ENCODE measurements at regions not wholly inside any gene's neighbourhood (a gene's known extent, or its start where the extent isn't known, plus 50 kb on each side); places are given as distances from the start of the nearest gene placed in this dataset.

- Histone ChIP-seq H3K36me3 (replicated peaks in 1 of 2; ENCODE audit: insufficient read depth in 1 of 2, low read depth in 2 of 2) (no peaks in the 10 kb centered on the region), H3K9me3 (no peaks in the 10 kb centered on the region), H3K27ac (no peak overlapping the region), H3K4me3 (no peak overlapping the region), H3K27me3 (no peaks in the 10 kb centered on the region), H3K4me1 (no peaks in the 10 kb centered on the region)
- ATAC-seq = no peak
- DNase-seq = no peak
- intact Hi-C loops (cut with DNase I) = no loop called here
- TF ChIP-seq POLR2A (IDR thresholded peaks at IDR 0.05) = no peak
- no peak for TF ChIP-seq CTCF (IDR thresholded peaks at IDR 0.05)
- WGBS, 2 donors = 90% methylated on average over 3 of the region's 3 CpGs
Measured at GRCh38 chr12:61525331-61525730, 734.9 kb upstream of the USP15 start.

- intact Hi-C loops (cut with DNase I) = no loop called here
- DNase-seq (no peak), ATAC-seq (no peak)
- H3K27ac ChIP-seq = no peak overlapping the region
- H3K4me3 ChIP-seq = no peak overlapping the region
- H3K27me3 ChIP-seq = no peaks in the 10 kb centered on the region
- TF ChIP-seq POLR2A (IDR thresholded peaks at IDR 0.05) = no peak
- TF ChIP-seq CTCF (IDR thresholded peaks at IDR 0.05) = no peak
- H3K36me3 ChIP-seq (replicated peaks in 1 of 2; ENCODE audit: insufficient read depth in 1 of 2, low read depth in 2 of 2) = no peaks in the 10 kb centered on the region
- no peaks in the 10 kb centered on the region for H3K9me3 ChIP-seq
- H3K4me1 ChIP-seq = no peaks in the 10 kb centered on the region
Measured at GRCh38 chr12:61530456-61530855, 729.7 kb upstream of the USP15 start.

- ATAC-seq (no peak), DNase-seq (no peak)
- Histone ChIP-seq H3K9me3 (no peaks in the 10 kb centered on the region), H3K4me1 (peaks cover 3% of the 10 kb centered on the region), H3K4me3 (no peak overlapping the region), H3K27ac (no peak overlapping the region), H3K27me3 (no peaks in the 10 kb centered on the region), H3K36me3 (replicated peaks in 1 of 2; ENCODE audit: insufficient read depth in 1 of 2, low read depth in 2 of 2) (no peaks in the 10 kb centered on the region)
- intact Hi-C loops (cut with DNase I) = no loop called here
- TF ChIP-seq CTCF (IDR thresholded peaks at IDR 0.05) (no peak), POLR2A (IDR thresholded peaks at IDR 0.05) (no peak)
- 55 to 77% methylated on average over 4 of the region's 4 CpGs for WGBS, 2 donors
Measured at GRCh38 chr12:61531195-61531594, 729.0 kb upstream of the USP15 start.

GRCh38 chr12:61536117-61536516 lies 724.1 kb upstream of the USP15 start:
- DNase-seq (no peak), ATAC-seq (no peak)
- Histone ChIP-seq H3K9me3 (no peaks in the 10 kb centered on the region), H3K4me3 (no peak overlapping the region), H3K27ac (no peak overlapping the region), H3K27me3 (no peaks in the 10 kb centered on the region), H3K4me1 (peaks cover 14% of the 10 kb centered on the region), H3K36me3 (replicated peaks in 1 of 2; ENCODE audit: insufficient read depth in 1 of 2, low read depth in 2 of 2) (no peaks in the 10 kb centered on the region)
- intact Hi-C loops (cut with DNase I) = no loop called here
- TF ChIP-seq CTCF (IDR thresholded peaks at IDR 0.05) (no peak), POLR2A (IDR thresholded peaks at IDR 0.05) (no peak)
- 53 to 72% methylated on average over 3 of the region's 3 CpGs for WGBS, 2 donors

- DNase-seq (peak in 3 of 4 donors; percentile 8 to 50 (median 25)), ATAC-seq (peak; percentile 58)
- intact Hi-C loops (cut with DNase I) = no loop called here
- H3K27me3 ChIP-seq = no peaks in the 10 kb centered on the region
- no peak overlapping the region for H3K27ac ChIP-seq
- no peaks in the 10 kb centered on the region for H3K9me3 ChIP-seq
- peaks cover 14% of the 10 kb centered on the region for H3K4me1 ChIP-seq
- TF ChIP-seq CTCF (IDR thresholded peaks at IDR 0.05) = no peak
- TF ChIP-seq POLR2A (IDR thresholded peaks at IDR 0.05) = no peak
- WGBS, 2 donors = 41 to 61% methylated on average over 3 of the region's 3 CpGs
- no peak overlapping the region for H3K4me3 ChIP-seq
- no peaks in the 10 kb centered on the region for H3K36me3 ChIP-seq (replicated peaks in 1 of 2; ENCODE audit: insufficient read depth in 1 of 2, low read depth in 2 of 2)
Measured at GRCh38 chr12:61536525-61536924, 723.7 kb upstream of the USP15 start.
